RKO (cell line): ENCODE measurements at regions not wholly inside any gene's neighbourhood (a gene's known extent, or its start where the extent isn't known, plus 50 kb on each side); places are given as distances from the start of the nearest gene placed in this dataset.
"Not testable (repeated sequence)": the region's sequence is repeated elsewhere in the genome, so short reads cannot be mapped to it uniquely, and the experiment has no call there.

Experiments used
- DNase-seq: peaks from one replicate; pipeline ENCODE4 v3.0.0-alpha.2; 2016; ENCODE audit warnings: low spot score

- no peak for DNase-seq
Measured at GRCh38 chr16:62751218-62751617, 715.0 kb upstream of the CDH8 start.

GRCh38 chr16:62741692-62742091 is 705.5 kb upstream of the CDH8 start:
- no peak for DNase-seq

- DNase-seq: no peak
Measured at GRCh38 chr16:62738666-62739460, 702.6 kb upstream of the CDH8 start.

GRCh38 chr16:62732092-62732491 is 695.9 kb upstream of the CDH8 start:
- no peak for DNase-seq

- not testable (repeated sequence) for DNase-seq
Measured at GRCh38 chr16:62724670-62725269, 688.5 kb upstream of the CDH8 start.

GRCh38 chr16:62720651-62721050 is 684.4 kb upstream of the CDH8 start:
- no peak for DNase-seq

GRCh38 chr16:62717026-62717425 is 680.8 kb upstream of the CDH8 start:
- no peak for DNase-seq

- no peak for DNase-seq
Measured at GRCh38 chr16:62715701-62716100, 679.5 kb upstream of the CDH8 start.

- DNase-seq: no peak
Measured at GRCh38 chr16:62712566-62712965, 676.3 kb upstream of the CDH8 start.

- DNase-seq: no peak
Measured at GRCh38 chr16:62711797-62712196, 675.6 kb upstream of the CDH8 start.

- DNase-seq: no peak
Measured at GRCh38 chr16:62709794-62710193, 673.6 kb upstream of the CDH8 start.

- no peak for DNase-seq
Measured at GRCh38 chr16:62701426-62701825, 665.2 kb upstream of the CDH8 start.

- DNase-seq: no peak
Measured at GRCh38 chr16:62700426-62701294, 664.4 kb upstream of the CDH8 start.

GRCh38 chr16:62692685-62693084 is 656.4 kb upstream of the CDH8 start:
- DNase-seq: no peak

GRCh38 chr16:62681819-62682218 is 645.6 kb upstream of the CDH8 start:
- no peak for DNase-seq

GRCh38 chr16:62678796-62679195 is 642.6 kb upstream of the CDH8 start:
- DNase-seq: no peak

GRCh38 chr16:62676306-62676705 is 640.1 kb upstream of the CDH8 start:
- no peak for DNase-seq

- DNase-seq: no peak
Measured at GRCh38 chr16:62665269-62665668, 629.0 kb upstream of the CDH8 start.

GRCh38 chr16:62664566-62664965 is 628.3 kb upstream of the CDH8 start:
- DNase-seq: no peak

- DNase-seq: no peak
Measured at GRCh38 chr16:62661435-62661834, 625.2 kb upstream of the CDH8 start.

- DNase-seq: no peak
Measured at GRCh38 chr16:62657116-62657515, 620.9 kb upstream of the CDH8 start.

GRCh38 chr16:62652441-62653120 is 616.3 kb upstream of the CDH8 start:
- no peak for DNase-seq
